ENCODE measurements at regions not wholly inside any gene's neighbourhood (a gene's known extent, or its start where the extent isn't known, plus 50 kb on each side); places are given as distances from the start of the nearest gene placed in this dataset.

DNA sequence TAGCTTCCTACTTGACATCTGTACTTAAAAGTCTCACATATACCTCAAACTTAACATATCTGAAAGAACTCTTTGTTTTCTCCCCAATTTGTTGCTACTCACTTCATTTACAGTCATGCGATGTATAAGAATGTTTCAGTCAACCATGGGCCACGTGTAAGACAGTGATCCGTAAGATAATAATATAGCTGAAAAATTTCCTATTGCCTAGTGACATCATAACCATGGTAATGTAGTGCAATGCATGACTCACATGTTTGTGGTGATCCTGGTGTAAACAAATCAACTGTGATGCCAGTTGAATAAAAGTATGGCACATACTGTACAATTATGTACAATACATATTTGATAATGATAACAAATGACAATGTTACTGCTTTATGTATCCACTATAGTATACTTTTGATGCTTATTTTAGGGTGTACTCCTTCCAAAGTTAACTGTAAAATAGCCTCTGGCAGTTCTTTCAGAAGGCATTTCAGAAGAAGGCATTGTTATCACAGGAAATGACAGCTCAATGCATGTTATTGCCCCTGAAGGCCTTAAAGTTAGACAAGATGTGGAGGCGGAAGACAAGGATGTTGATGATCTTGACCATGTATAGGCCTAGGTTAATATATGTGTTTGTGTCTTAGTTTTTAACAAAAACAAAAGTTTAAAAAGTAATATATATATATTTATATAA, 579.0 kb downstream of the EPHA7 start:
- intact Hi-C loops (cut with micrococcal nuclease), result no loop called here
- Mint-ChIP-seq H3K4me3 (no peak overlapping the region), H3K36me3 (no peaks in the 10 kb centered on the region), H3K4me1 (no peaks in the 10 kb centered on the region), H3K27ac (peak overlapping the region in 2 of 7 donors; percentile 61 to 73), H3K9me3 (peaks cover 0 to 3% (median 0%) of the 10 kb centered on the region in 7 donors), H3K27me3 (ENCODE audit: low read depth in 3 of 3) (no peaks in the 10 kb centered on the region)
- Histone ChIP-seq H3K4me2 (replicated peaks; ENCODE audit: extremely low read depth, low read length, poor library complexity, severe bottlenecking) (no peak overlapping the region), H3K36me3 (replicated peaks in 1 of 2; ENCODE audit: control insufficient read depth in 1 of 2, insufficient read depth in 2 of 2, low read length in 2 of 2) (no peaks in the 10 kb centered on the region), H3K4me3 (replicated peaks in 1 of 3; ENCODE audit: low read depth in 2 of 3, low read length in 3 of 3) (no peak overlapping the region), H3K79me2 (ENCODE audit: insufficient read depth, low read length) (no peaks in the 10 kb centered on the region), H3K27ac (ENCODE audit: low read depth in 1 of 2, low read length in 2 of 2) (no peak overlapping the region), H2AFZ (ENCODE audit: insufficient read depth, low read depth, low read length, poor library complexity, severe bottlenecking) (no peak overlapping the region), H4K20me1 (ENCODE audit: insufficient read depth, low read length) (no peaks in the 10 kb centered on the region), H3K9me3 (replicated peaks in 1 of 2; ENCODE audit: control insufficient read depth in 1 of 2, insufficient read depth in 1 of 2, low read length in 2 of 2) (no peaks in the 10 kb centered on the region), H3K9ac (ENCODE audit: insufficient read depth, low read length, poor library complexity, severe bottlenecking) (no peak overlapping the region), H3K27me3 (ENCODE audit: control insufficient read depth in 2 of 2, insufficient read depth in 2 of 2, low read length in 2 of 2) (no peaks in the 10 kb centered on the region), H3K4me1 (ENCODE audit: control insufficient read depth in 1 of 2, insufficient read depth in 2 of 2, low read length in 2 of 2) (no peaks in the 10 kb centered on the region)
- no peak for TF ChIP-seq CTCF (IDR thresholded peaks at IDR 0.05)
- no peak for DNase-seq
- WGBS (ENCODE audit: insufficient coverage), result no CpG with 5 or more reads among the region's 4 CpGs

GRCh38 chr6:92828788-92829187, 590.6 kb downstream of the EPHA7 start:
- H3K36me3 Mint-ChIP-seq, result no peaks in the 10 kb centered on the region
- no peak overlapping the region for H3K27ac Mint-ChIP-seq
- Histone ChIP-seq H3K36me3 (replicated peaks in 1 of 2; ENCODE audit: control insufficient read depth in 1 of 2, insufficient read depth in 2 of 2, low read length in 2 of 2) (no peaks in the 10 kb centered on the region), H3K9me3 (replicated peaks in 1 of 2; ENCODE audit: control insufficient read depth in 1 of 2, insufficient read depth in 1 of 2, low read length in 2 of 2) (peaks cover 0 to 3% of the 10 kb centered on the region in 2 donors), H3K4me2 (replicated peaks; ENCODE audit: extremely low read depth, low read length, poor library complexity, severe bottlenecking) (no peak overlapping the region), H4K20me1 (ENCODE audit: insufficient read depth, low read length) (no peaks in the 10 kb centered on the region), H3K4me3 (replicated peaks in 1 of 3; ENCODE audit: low read depth in 2 of 3, low read length in 3 of 3) (no peak overlapping the region), H3K4me1 (ENCODE audit: control insufficient read depth in 1 of 2, insufficient read depth in 2 of 2, low read length in 2 of 2) (no peaks in the 10 kb centered on the region), H3K27ac (ENCODE audit: low read depth in 1 of 2, low read length in 2 of 2) (no peak overlapping the region), H3K79me2 (ENCODE audit: insufficient read depth, low read length) (no peaks in the 10 kb centered on the region), H3K9ac (ENCODE audit: insufficient read depth, low read length, poor library complexity, severe bottlenecking) (no peak overlapping the region), H2AFZ (ENCODE audit: insufficient read depth, low read depth, low read length, poor library complexity, severe bottlenecking) (no peak overlapping the region), H3K27me3 (ENCODE audit: control insufficient read depth in 2 of 2, insufficient read depth in 2 of 2, low read length in 2 of 2) (no peaks in the 10 kb centered on the region)
- TF ChIP-seq CTCF (IDR thresholded peaks at IDR 0.05), result no peak
- H3K4me3 Mint-ChIP-seq, result no peak overlapping the region
- H3K9me3 Mint-ChIP-seq, result peaks cover 0 to 10% (median 2%) of the 10 kb centered on the region in 7 donors
- no peaks in the 10 kb centered on the region for H3K4me1 Mint-ChIP-seq
- no peak for DNase-seq
- WGBS (ENCODE audit: insufficient coverage), result no CpG with 5 or more reads among the region's 1 CpG
- intact Hi-C loops (cut with micrococcal nuclease), result no loop called here
- H3K27me3 Mint-ChIP-seq (ENCODE audit: low read depth in 3 of 3), result no peaks in the 10 kb centered on the region
